Vagina (tissue), 2 donors: ENCODE measurements at regions not wholly inside any gene's neighbourhood (a gene's known extent, or its start where the extent isn't known, plus 50 kb on each side); places are given as distances from the start of the nearest gene placed in this dataset.

ENCODE experiments used
- DNase-seq, 2 donors: peaks; one replicate each; pipeline ENCODE4 v3.0.0-alpha.2; 2017; ENCODE audit errors: extremely low spot score in 2 of 2
- H3K27ac ChIP-seq: fragments of 200-600 bp; sonication (generic); one replicate; pipeline ENCODE4 v1.5.1; 2019
- H3K27me3 ChIP-seq: fragments of 200-600 bp; sonication (generic); one replicate; pipeline ENCODE4 v1.5.1; 2019
- H3K36me3 ChIP-seq, 2 donors: fragments of 200-600 bp; sonication (generic); one replicate each; pipeline ENCODE4 v1.5.1; 2017 to 2019
- H3K4me1 ChIP-seq: fragments of 200-600 bp; sonication (generic); one replicate; pipeline ENCODE4 v1.5.1; 2019
- H3K4me3 ChIP-seq, 2 donors: fragments of 200-600 bp; sonication (generic); 1 replicate in 1 of 2; 2 replicates in 1 of 2; pipeline ENCODE4 v1.5.1; 2016 to 2019
- H3K9me3 ChIP-seq: fragments of 200-600 bp; sonication (generic); one replicate; pipeline ENCODE4 v1.5.1; 2019
- CTCF ChIP-seq, 3 experiments: fragments of 450-650 bp in 2 of 3; fragments of 200-600 bp in 1 of 3; sonication (generic) in 1 of 3; IDR thresholded peaks; one replicate each; pipeline ENCODE4 v1.5.1; 2017 to 2019; ENCODE audit warnings: antibody characterized with exemption in 3 of 3, mild to moderate bottlenecking in 2 of 3, moderate library complexity in 2 of 3
- POLR2A ChIP-seq, 2 donors: fragments of 450-650 bp; IDR thresholded peaks; one replicate each; pipeline ENCODE4 v1.6.1; 2017; ENCODE audit warnings: antibody characterized with exemption in 2 of 2, mild to moderate bottlenecking in 2 of 2, moderate library complexity in 2 of 2
- POLR2AphosphoS5 ChIP-seq, 2 donors: sonication (generic); formaldehyde crosslinking; IDR thresholded peaks; one replicate each; pipeline ENCODE4 v1.9.0; 2017; ENCODE audit warnings: antibody characterized with exemption in 2 of 2, mild to moderate bottlenecking in 2 of 2, low read depth in 1 of 2; ENCODE audit not compliant: insufficient read depth in 1 of 2
- intact Hi-C: fragments of 100-400 bp; cut with DNase I; formaldehyde crosslinking; loops from one replicate; pipeline ENCODE4 v1.15.1; 2023

- no peak for TF ChIP-seq POLR2AphosphoS5 (IDR thresholded peaks at IDR 0.05; ENCODE audit: insufficient read depth in 1 of 2, low read depth in 1 of 2)
- no peak for TF ChIP-seq POLR2A (IDR thresholded peaks at IDR 0.05)
- TF ChIP-seq CTCF (IDR thresholded peaks at IDR 0.05) = no peak
- Histone ChIP-seq H3K9me3 (no peaks in the 10 kb centered on the region), H3K4me3 (no peak overlapping the region), H3K27me3 (no peaks in the 10 kb centered on the region), H3K27ac (no peak overlapping the region), H3K4me1 (no peaks in the 10 kb centered on the region), H3K36me3 (no peaks in the 10 kb centered on the region)
- no peak for DNase-seq
- intact Hi-C loops = no loop called here
Observed at GRCh38 chr13:62243106-62243505, 827.5 kb upstream of the PCDH20 start.

GRCh38 chr13:62234780-62235440 lies 819.3 kb upstream of the PCDH20 start:
- Histone ChIP-seq H3K9me3 (no peaks in the 10 kb centered on the region), H3K4me3 (no peak overlapping the region), H3K4me1 (no peaks in the 10 kb centered on the region), H3K27ac (no peak overlapping the region), H3K36me3 (no peaks in the 10 kb centered on the region), H3K27me3 (no peaks in the 10 kb centered on the region)
- intact Hi-C loops = no loop called here
- no peak for DNase-seq
- TF ChIP-seq CTCF (IDR thresholded peaks at IDR 0.05) (no peak), POLR2AphosphoS5 (IDR thresholded peaks at IDR 0.05; ENCODE audit: insufficient read depth in 1 of 2, low read depth in 1 of 2) (no peak), POLR2A (IDR thresholded peaks at IDR 0.05) (no peak)

GRCh38 chr13:62210951-62211350 lies 795.3 kb upstream of the PCDH20 start:
- Histone ChIP-seq H3K4me1 (no peaks in the 10 kb centered on the region), H3K36me3 (no peaks in the 10 kb centered on the region), H3K27me3 (no peaks in the 10 kb centered on the region), H3K9me3 (no peaks in the 10 kb centered on the region), H3K4me3 (no peak overlapping the region), H3K27ac (no peak overlapping the region)
- no peak for DNase-seq
- TF ChIP-seq POLR2AphosphoS5 (IDR thresholded peaks at IDR 0.05; ENCODE audit: insufficient read depth in 1 of 2, low read depth in 1 of 2) (no peak), POLR2A (IDR thresholded peaks at IDR 0.05) (no peak), CTCF (IDR thresholded peaks at IDR 0.05) (no peak)
- intact Hi-C loops = no loop called here

- H3K27me3 ChIP-seq = no peaks in the 10 kb centered on the region
- DNase-seq = no peak
- TF ChIP-seq POLR2A (IDR thresholded peaks at IDR 0.05) (no peak), CTCF (IDR thresholded peaks at IDR 0.05) (no peak), POLR2AphosphoS5 (IDR thresholded peaks at IDR 0.05; ENCODE audit: insufficient read depth in 1 of 2, low read depth in 1 of 2) (no peak)
- H3K4me3 ChIP-seq = no peak overlapping the region
- no peaks in the 10 kb centered on the region for H3K9me3 ChIP-seq
- H3K27ac ChIP-seq = no peak overlapping the region
- intact Hi-C loops = no loop called here
- no peaks in the 10 kb centered on the region for H3K36me3 ChIP-seq
- no peaks in the 10 kb centered on the region for H3K4me1 ChIP-seq
Observed at GRCh38 chr13:62209529-62209928, 793.9 kb upstream of the PCDH20 start.

GRCh38 chr13:62207388-62207787 lies 791.7 kb upstream of the PCDH20 start:
- Histone ChIP-seq H3K27me3 (no peaks in the 10 kb centered on the region), H3K9me3 (no peaks in the 10 kb centered on the region), H3K36me3 (no peaks in the 10 kb centered on the region), H3K4me1 (no peaks in the 10 kb centered on the region), H3K4me3 (no peak overlapping the region), H3K27ac (no peak overlapping the region)
- DNase-seq = no peak
- intact Hi-C loops = no loop called here
- TF ChIP-seq POLR2AphosphoS5 (IDR thresholded peaks at IDR 0.05; ENCODE audit: insufficient read depth in 1 of 2, low read depth in 1 of 2) (no peak), POLR2A (IDR thresholded peaks at IDR 0.05) (no peak), CTCF (IDR thresholded peaks at IDR 0.05) (no peak)
